ENCODE measurements at regions not wholly inside any gene's neighbourhood (a gene's known extent, or its start where the extent isn't known, plus 50 kb on each side); places are given as distances from the start of the nearest gene placed in this dataset.

GRCh38 chr2:103963146-103963725, 890.7 kb upstream of the POU3F3 start:
- Histone ChIP-seq H3K36me3 (ENCODE audit: control insufficient read depth in 2 of 2, insufficient read depth in 1 of 2, low read length in 2 of 2) (no peaks in the 10 kb centered on the region), H3K27ac (ENCODE audit: extremely low read depth, low read depth, low read length) (no peak overlapping the region), H3K9me3 (ENCODE audit: control insufficient read depth, insufficient read depth, low read depth, low read length) (no peaks in the 10 kb centered on the region), H3K4me3 (ENCODE audit: low read depth, low read length) (no peak overlapping the region), H3K4me1 (ENCODE audit: control insufficient read depth, insufficient read depth, low read length) (no peaks in the 10 kb centered on the region)
- CTCF ChIA-PET: no interaction called here
- POLR2A ChIA-PET: no interaction called here
- TF ChIP-seq AEBP2 (tag by site-specific recombination; IDR thresholded peaks at IDR 0.05; ENCODE audit: borderline replicate concordance) (no peak), SP3 (tag by site-specific recombination; IDR thresholded peaks at IDR 0.05) (no peak), ZSCAN5A (tag by site-specific recombination; IDR thresholded peaks at IDR 0.05) (no peak), ZNF394 (tag by site-specific recombination; IDR thresholded peaks at IDR 0.05; ENCODE audit: borderline replicate concordance) (no peak), ZNF626 (tag by site-specific recombination; IDR thresholded peaks at IDR 0.05) (no peak), ZNF621 (tag by site-specific recombination; IDR thresholded peaks at IDR 0.05) (no peak), ZNF398 (tag by site-specific recombination; IDR thresholded peaks at IDR 0.05) (no peak), ZNF544 (tag by site-specific recombination; IDR thresholded peaks at IDR 0.05) (no peak), SETDB1 (IDR thresholded peaks at IDR 0.05; ENCODE audit: insufficient read length, low read length) (no peak), ZNF404 (tag by site-specific recombination; IDR thresholded peaks at IDR 0.05) (no peak), BCL6B (tag by site-specific recombination; IDR thresholded peaks at IDR 0.05) (no peak), ZNF292 (tag by site-specific recombination; IDR thresholded peaks at IDR 0.05; ENCODE audit: borderline replicate concordance, low read depth) (no peak), ZNF214 (tag by site-specific recombination; IDR thresholded peaks at IDR 0.05; ENCODE audit: borderline replicate concordance) (no peak), HOXD13 (CRISPR knock-in tag; IDR thresholded peaks at IDR 0.05; ENCODE audit: borderline replicate concordance) (no peak), ZNF558 (tag by site-specific recombination; IDR thresholded peaks at IDR 0.05) (no peak), ZNF645 (tag by site-specific recombination; IDR thresholded peaks at IDR 0.05) (no peak), RBAK (tag by site-specific recombination; IDR thresholded peaks at IDR 0.05) (no peak), ZNF747 (tag by site-specific recombination; IDR thresholded peaks at IDR 0.05) (no peak), ZNF239 (tag by site-specific recombination; IDR thresholded peaks at IDR 0.05) (no peak), ZSCAN16 (tag by site-specific recombination; IDR thresholded peaks at IDR 0.05) (no peak)
